ENCODE measurements at regions not wholly inside any gene's neighbourhood (a gene's known extent, or its start where the extent isn't known, plus 50 kb on each side); places are given as distances from the start of the nearest gene placed in this dataset.

GRCh38 chr22:47676685-47677084 lies 914.2 kb downstream of the TBC1D22A start:
- TF ChIP-seq ASH2L (IDR thresholded peaks at IDR 0.05; ENCODE audit: insufficient read length, low read depth, low read length) (no peak), EZH2 (conservative IDR thresholded peaks at IDR 0.05; ENCODE audit: low read depth, low read length) (no peak), ZFP62 (CRISPR knock-in tag; IDR thresholded peaks at IDR 0.05) (no peak), TBP (CRISPR knock-in tag; IDR thresholded peaks at IDR 0.05) (no peak), CEBPB (IDR thresholded peaks at IDR 0.05; ENCODE audit: borderline replicate concordance, low read depth, low read length) (no peak), CTCF (CRISPR knock-in tag; IDR thresholded peaks at IDR 0.05) (no peak), GFI1 (CRISPR knock-in tag; IDR thresholded peaks at IDR 0.05; ENCODE audit: borderline replicate concordance) (no peak), SAFB2 (CRISPR knock-in tag; IDR thresholded peaks at IDR 0.05; ENCODE audit: borderline replicate concordance, low read depth) (no peak), EED (CRISPR knock-in tag; IDR thresholded peaks at IDR 0.05) (no peak), ZBTB34 (CRISPR knock-in tag; IDR thresholded peaks at IDR 0.05) (no peak), CHD2 (IDR thresholded peaks at IDR 0.05; ENCODE audit: low read depth, low read length) (no peak), ZBTB43 (CRISPR knock-in tag; conservative IDR thresholded peaks at IDR 0.05) (no peak)
- TF ChIP-seq, protein P1, sequence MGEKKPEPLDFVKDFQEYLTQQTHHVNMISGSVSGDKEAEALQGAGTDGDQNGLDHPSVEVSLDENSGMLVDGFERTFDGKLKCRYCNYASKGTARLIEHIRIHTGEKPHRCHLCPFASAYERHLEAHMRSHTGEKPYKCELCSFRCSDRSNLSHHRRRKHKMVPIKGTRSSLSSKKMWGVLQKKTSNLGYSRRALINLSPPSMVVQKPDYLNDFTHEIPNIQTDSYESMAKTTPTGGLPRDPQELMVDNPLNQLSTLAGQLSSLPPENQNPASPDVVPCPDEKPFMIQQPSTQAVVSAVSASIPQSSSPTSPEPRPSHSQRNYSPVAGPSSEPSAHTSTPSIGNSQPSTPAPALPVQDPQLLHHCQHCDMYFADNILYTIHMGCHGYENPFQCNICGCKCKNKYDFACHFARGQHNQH (CRISPR knock-in tag; IDR thresholded peaks at IDR 0.05), result no peak
- TF ChIP-seq, protein P2, sequence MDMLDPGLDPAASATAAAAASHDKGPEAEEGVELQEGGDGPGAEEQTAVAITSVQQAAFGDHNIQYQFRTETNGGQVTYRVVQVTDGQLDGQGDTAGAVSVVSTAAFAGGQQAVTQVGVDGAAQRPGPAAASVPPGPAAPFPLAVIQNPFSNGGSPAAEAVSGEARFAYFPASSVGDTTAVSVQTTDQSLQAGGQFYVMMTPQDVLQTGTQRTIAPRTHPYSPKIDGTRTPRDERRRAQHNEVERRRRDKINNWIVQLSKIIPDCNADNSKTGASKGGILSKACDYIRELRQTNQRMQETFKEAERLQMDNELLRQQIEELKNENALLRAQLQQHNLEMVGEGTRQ (IDR thresholded peaks at IDR 0.05; ENCODE audit: low read depth, low read length), result no peak
- TF ChIP-seq, protein P2 (CRISPR knock-in tag; IDR thresholded peaks at IDR 0.05; ENCODE audit: borderline replicate concordance), result no peak

All from HepG2 (cell line).